H9 (cell line): ENCODE measurements at regions not wholly inside any gene's neighbourhood (a gene's known extent, or its start where the extent isn't known, plus 50 kb on each side); places are given as distances from the start of the nearest gene placed in this dataset.

Experiments
- DNase-seq: peaks from one replicate; pipeline ENCODE4 v3.0.0-alpha.2; 2017
- H2AFZ ChIP-seq: one replicate; pipeline ENCODE4 v1.6.1; 2013; ENCODE audit warnings: mild to moderate bottlenecking, low read length, control low read depth, moderate library complexity
- H2AK5ac ChIP-seq: 2 replicates; pipeline ENCODE4 v1.6.1; 2013; ENCODE audit warnings: low read length, control low read depth, mixed read lengths; ENCODE audit not compliant: insufficient read length
- H2BK120ac ChIP-seq: one replicate; pipeline ENCODE4 v1.6.1; 2013; ENCODE audit warnings: low read depth, mild to moderate bottlenecking, low read length, control low read depth, inconsistent platforms; ENCODE audit not compliant: poor library complexity, severe bottlenecking
- H2BK12ac ChIP-seq: 2 replicates; pipeline ENCODE4 v1.6.1; 2013; ENCODE audit warnings: low read length, control low read depth, mixed read lengths, low read depth; ENCODE audit not compliant: insufficient read length
- H2BK15ac ChIP-seq: 2 replicates; pipeline ENCODE4 v1.6.1; 2013; ENCODE audit warnings: low read depth, low read length, control low read depth
- H2BK20ac ChIP-seq: one replicate; pipeline ENCODE4 v1.6.1; 2013; ENCODE audit warnings: low read depth, mild to moderate bottlenecking, low read length, control low read depth, inconsistent platforms; ENCODE audit not compliant: poor library complexity, severe bottlenecking
- H2BK5ac ChIP-seq: 2 replicates; pipeline ENCODE4 v1.6.1; 2013; ENCODE audit warnings: low read length, control low read depth, mixed read lengths; ENCODE audit not compliant: insufficient read length
- H3K14ac ChIP-seq: 2 replicates; pipeline ENCODE4 v1.6.1; 2013; ENCODE audit warnings: low read length, control low read depth; ENCODE audit not compliant: insufficient read depth
- H3K18ac ChIP-seq: 2 replicates; pipeline ENCODE4 v1.6.1; 2013; ENCODE audit warnings: low read depth, mild to moderate bottlenecking, mixed read lengths, low read length, control low read depth; ENCODE audit not compliant: insufficient read length
- H3K23ac ChIP-seq: 2 replicates; pipeline ENCODE4 v1.6.1; 2013; ENCODE audit warnings: low read length, control low read depth, mixed read lengths, low read depth; ENCODE audit not compliant: insufficient read length
- H3K23me2 ChIP-seq: 2 replicates; pipeline ENCODE4 v1.6.1; 2013; ENCODE audit warnings: low read depth, mild to moderate bottlenecking, mixed read lengths, low read length, control low read depth; ENCODE audit not compliant: insufficient read length, poor library complexity, severe bottlenecking
- H3K27ac ChIP-seq: 2 replicates; pipeline ENCODE4 v1.5.1; 2013; ENCODE audit warnings: low read length, control low read depth, mixed read lengths, low read depth; ENCODE audit not compliant: insufficient read length
- H3K27me3 ChIP-seq: 2 replicates; pipeline ENCODE4 v1.6.1; 2013; ENCODE audit warnings: low read length, control low read depth, inconsistent platforms; ENCODE audit not compliant: insufficient read depth
- H3K4ac ChIP-seq: 2 replicates; pipeline ENCODE4 v1.6.1; 2013; ENCODE audit warnings: low read depth, mild to moderate bottlenecking, control low read depth, inconsistent platforms, low read length, moderate library complexity
- H3K4me1 ChIP-seq: 2 replicates; pipeline ENCODE4 v1.6.1; 2013; ENCODE audit warnings: low read length, control low read depth, inconsistent platforms; ENCODE audit not compliant: insufficient read depth
- H3K4me2 ChIP-seq: 2 replicates; pipeline ENCODE4 v1.6.1; 2013; ENCODE audit warnings: low read length, control low read depth, mixed read lengths; ENCODE audit not compliant: insufficient read length, insufficient read depth
- H3K56ac ChIP-seq: 2 replicates; pipeline ENCODE4 v1.6.1; 2013; ENCODE audit warnings: low read depth, mild to moderate bottlenecking, mixed read lengths, low read length, control low read depth; ENCODE audit not compliant: insufficient read length
- H3K79me1 ChIP-seq: 2 replicates; pipeline ENCODE4 v1.6.1; 2013; ENCODE audit warnings: low read depth, mild to moderate bottlenecking, moderate library complexity, low read length, control low read depth, inconsistent platforms; ENCODE audit not compliant: insufficient read depth, poor library complexity, severe bottlenecking
- H3K79me2 ChIP-seq: 2 replicates; pipeline ENCODE4 v1.6.1; 2013; ENCODE audit warnings: low read length, control low read depth, inconsistent platforms; ENCODE audit not compliant: insufficient read depth
- H3K9ac ChIP-seq: 2 replicates; pipeline ENCODE4 v1.6.1; 2013; ENCODE audit warnings: low read length, control low read depth, mixed read lengths; ENCODE audit not compliant: insufficient read length; ENCODE audit errors: extremely low read depth
- H3K9me3 ChIP-seq: one replicate; pipeline ENCODE4 v1.6.1; 2013; ENCODE audit warnings: low read depth, low read length, inconsistent platforms; ENCODE audit not compliant: control insufficient read depth
- H3T11ph ChIP-seq: one replicate; pipeline ENCODE4 v1.6.1; 2013; ENCODE audit warnings: mild to moderate bottlenecking, low read length, control low read depth, inconsistent platforms
- H4K20me1 ChIP-seq: one replicate; pipeline ENCODE4 v1.6.1; 2013; ENCODE audit not compliant: control insufficient read depth, insufficient read length, insufficient read depth
- H4K5ac ChIP-seq: 2 replicates; pipeline ENCODE4 v1.6.1; 2013; ENCODE audit warnings: low read depth, mild to moderate bottlenecking, mixed read lengths, low read length, control low read depth; ENCODE audit not compliant: insufficient read length
- H4K8ac ChIP-seq: replicated peaks from 2 replicates; pipeline ENCODE4 v1.6.1; 2013; ENCODE audit warnings: low read length, control low read depth, mixed read lengths, low read depth; ENCODE audit not compliant: insufficient read length
- H4K91ac ChIP-seq: 2 replicates; pipeline ENCODE4 v1.6.1; 2013; ENCODE audit warnings: low read depth, mild to moderate bottlenecking, moderate library complexity, mixed read lengths, low read length, control low read depth; ENCODE audit not compliant: insufficient read length
- H3K27ac Mint-ChIP-seq, 3 experiments: 2 replicates in 2 of 3; 3 replicates in 1 of 3; pipeline ENCODE4 v1.8.0; 2020 to 2021; ENCODE audit warnings: mixed read lengths in 3 of 3, mild to moderate bottlenecking in 1 of 3, moderate library complexity in 1 of 3
- H3K27me3 Mint-ChIP-seq: 2 replicates; pipeline ENCODE4 v1.8.0; 2021; ENCODE audit warnings: low read depth, mild to moderate bottlenecking, moderate library complexity, mixed read lengths
- H3K36me3 Mint-ChIP-seq, 3 experiments: 2 replicates in 2 of 3; 3 replicates in 1 of 3; pipeline ENCODE4 v1.8.0; 2020 to 2021; ENCODE audit warnings: low read depth in 3 of 3, mixed read lengths in 3 of 3; ENCODE audit not compliant: insufficient read depth in 1 of 3
- H3K4me1 Mint-ChIP-seq, 2 experiments: 2 replicates each; pipeline ENCODE4 v1.8.0; 2020; ENCODE audit warnings: mixed read lengths in 2 of 2
- H3K4me3 Mint-ChIP-seq, 2 experiments: 2 replicates in 1 of 2; 3 replicates in 1 of 2; pipeline ENCODE4 v1.8.0; 2020 to 2021; ENCODE audit warnings: mild to moderate bottlenecking in 2 of 2, mixed read lengths in 2 of 2, moderate library complexity in 1 of 2
- H3K9me3 Mint-ChIP-seq, 2 experiments: 2 replicates in 1 of 2; 3 replicates in 1 of 2; pipeline ENCODE4 v1.8.0; 2020; ENCODE audit warnings: mild to moderate bottlenecking in 2 of 2, mixed read lengths in 2 of 2, moderate library complexity in 1 of 2
- WGBS: extraction: QIAGEN DNeasy Blood & Tissue Kit; methylation state at CpG from one replicate; pipeline ENCODE4 v1.1.7; 2013; ENCODE audit warnings: missing lambda C conversion rate, low lambda C conversion rate, mixed read lengths; ENCODE audit not compliant: insufficient read length; ENCODE audit errors: extremely low coverage; 5-methylcytosine and 5-hydroxymethylcytosine counted together
- TF ChIP-seq, protein P1 (sequence below): fragments of 200-600 bp; sonication (generic); conservative IDR thresholded peaks from 3 replicates; pipeline ENCODE4 v1.8.0; 2021; ENCODE audit warnings: antibody characterized with exemption, mild to moderate bottlenecking

DNA sequence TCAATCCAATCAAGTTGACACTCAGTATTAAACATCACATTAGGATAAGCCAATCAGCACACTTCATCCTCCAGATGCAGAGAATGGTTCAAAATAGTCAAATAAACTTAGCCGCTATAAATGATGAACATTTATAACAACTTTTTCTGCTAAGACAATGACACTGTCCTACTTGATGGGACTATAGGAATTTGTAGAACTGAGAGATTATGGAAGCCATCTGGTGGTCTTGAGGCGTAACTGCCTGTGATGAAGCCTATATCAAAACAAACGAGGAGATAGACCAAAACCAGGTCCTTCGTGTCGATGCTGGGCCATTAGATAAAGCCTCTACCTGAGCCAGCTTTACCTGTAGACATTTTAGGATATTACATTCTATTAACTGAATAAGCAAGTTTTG lies 631.1 kb downstream of the COL12A1 start:
- no peak overlapping the region for H3K27ac Mint-ChIP-seq

More for the DNA sequence above, 631.1 kb downstream of the COL12A1 start:
- Histone ChIP-seq H3K56ac (no peak overlapping the region), H3K79me1 (no peaks in the 10 kb centered on the region), H3K27ac (no peak overlapping the region), H3K4me1 (no peaks in the 10 kb centered on the region), H3K18ac (no peak overlapping the region), H3K4ac (no peak overlapping the region), H3K9ac (no peak overlapping the region), H4K91ac (no peak overlapping the region), H2BK5ac (no peak overlapping the region), H3K14ac (no peak overlapping the region), H3K27me3 (no peaks in the 10 kb centered on the region), H4K20me1 (no peaks in the 10 kb centered on the region), H3K23ac (no peak overlapping the region), H4K5ac (no peak overlapping the region), H2AK5ac (no peak overlapping the region), H2BK12ac (no peak overlapping the region), H3K23me2 (no peaks in the 10 kb centered on the region), H3K4me2 (no peak overlapping the region), H2BK120ac (no peak overlapping the region), H2BK15ac (no peak overlapping the region), H4K8ac (no peak overlapping the region), H3K79me2 (no peaks in the 10 kb centered on the region), H3K9me3 (no peaks in the 10 kb centered on the region), H2BK20ac (no peak overlapping the region), H3T11ph (no peak overlapping the region), H2AFZ (no peak overlapping the region)
- H3K27me3 Mint-ChIP-seq, result no peaks in the 10 kb centered on the region; the same call in 1 of the 2 replicates
- no peak overlapping the region for H3K4me3 Mint-ChIP-seq
- WGBS, result no CpG with 5 or more reads among the region's 5 CpGs
- H3K4me1 Mint-ChIP-seq, result no peaks in the 10 kb centered on the region
- no peaks in the 10 kb centered on the region for H3K9me3 Mint-ChIP-seq
- TF ChIP-seq, protein P1, sequence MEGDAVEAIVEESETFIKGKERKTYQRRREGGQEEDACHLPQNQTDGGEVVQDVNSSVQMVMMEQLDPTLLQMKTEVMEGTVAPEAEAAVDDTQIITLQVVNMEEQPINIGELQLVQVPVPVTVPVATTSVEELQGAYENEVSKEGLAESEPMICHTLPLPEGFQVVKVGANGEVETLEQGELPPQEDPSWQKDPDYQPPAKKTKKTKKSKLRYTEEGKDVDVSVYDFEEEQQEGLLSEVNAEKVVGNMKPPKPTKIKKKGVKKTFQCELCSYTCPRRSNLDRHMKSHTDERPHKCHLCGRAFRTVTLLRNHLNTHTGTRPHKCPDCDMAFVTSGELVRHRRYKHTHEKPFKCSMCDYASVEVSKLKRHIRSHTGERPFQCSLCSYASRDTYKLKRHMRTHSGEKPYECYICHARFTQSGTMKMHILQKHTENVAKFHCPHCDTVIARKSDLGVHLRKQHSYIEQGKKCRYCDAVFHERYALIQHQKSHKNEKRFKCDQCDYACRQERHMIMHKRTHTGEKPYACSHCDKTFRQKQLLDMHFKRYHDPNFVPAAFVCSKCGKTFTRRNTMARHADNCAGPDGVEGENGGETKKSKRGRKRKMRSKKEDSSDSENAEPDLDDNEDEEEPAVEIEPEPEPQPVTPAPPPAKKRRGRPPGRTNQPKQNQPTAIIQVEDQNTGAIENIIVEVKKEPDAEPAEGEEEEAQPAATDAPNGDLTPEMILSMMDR, result peak; percentile 76
- no peak for DNase-seq
- no peaks in the 10 kb centered on the region for H3K36me3 Mint-ChIP-seq
